ENCODE measurements at regions not wholly inside any gene's neighbourhood (a gene's known extent, or its start where the extent isn't known, plus 50 kb on each side); places are given as distances from the start of the nearest gene placed in this dataset.

DNA sequence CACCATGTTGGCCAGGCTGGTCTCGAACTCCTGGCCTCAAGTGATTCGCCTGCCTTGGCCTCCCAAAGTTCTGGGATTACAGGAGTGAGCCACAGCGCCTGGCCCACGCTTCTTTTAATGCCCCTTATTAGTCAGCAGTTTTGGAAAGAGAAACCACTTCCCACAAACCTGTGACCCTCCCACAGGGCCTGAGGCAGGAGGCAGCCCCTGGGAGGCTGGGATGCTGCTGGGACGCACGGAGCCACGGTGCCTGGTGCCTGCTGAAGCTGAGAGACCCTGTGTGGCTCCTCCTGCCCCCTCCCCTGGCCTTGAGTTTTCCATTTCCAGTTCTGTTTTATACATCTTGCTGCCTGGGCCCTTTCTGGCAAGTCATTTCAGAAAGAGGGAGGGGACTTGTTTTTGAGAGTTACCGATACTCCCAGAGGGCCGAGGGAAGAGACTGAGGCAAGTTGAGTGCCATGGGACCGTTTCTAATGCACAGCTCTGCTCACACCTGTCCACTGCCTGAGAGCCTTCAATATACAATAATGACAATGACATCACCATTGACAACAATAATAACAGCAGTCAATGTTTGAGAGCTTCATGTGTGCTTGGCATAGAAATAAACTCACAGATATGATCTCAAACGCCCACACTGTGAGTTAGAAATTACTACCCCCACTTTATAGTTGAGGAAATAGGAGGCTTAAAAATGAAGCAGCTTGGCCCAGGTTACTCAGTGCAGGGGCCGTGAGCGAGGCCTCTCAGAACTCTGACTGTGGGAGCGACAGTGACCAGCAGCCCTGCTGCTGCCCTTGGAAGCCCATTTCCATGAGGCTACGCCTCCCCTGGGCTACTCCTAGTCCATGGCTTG, 78.1 kb upstream of the YWHAQ start:
- TF ChIP-seq, protein P1, sequence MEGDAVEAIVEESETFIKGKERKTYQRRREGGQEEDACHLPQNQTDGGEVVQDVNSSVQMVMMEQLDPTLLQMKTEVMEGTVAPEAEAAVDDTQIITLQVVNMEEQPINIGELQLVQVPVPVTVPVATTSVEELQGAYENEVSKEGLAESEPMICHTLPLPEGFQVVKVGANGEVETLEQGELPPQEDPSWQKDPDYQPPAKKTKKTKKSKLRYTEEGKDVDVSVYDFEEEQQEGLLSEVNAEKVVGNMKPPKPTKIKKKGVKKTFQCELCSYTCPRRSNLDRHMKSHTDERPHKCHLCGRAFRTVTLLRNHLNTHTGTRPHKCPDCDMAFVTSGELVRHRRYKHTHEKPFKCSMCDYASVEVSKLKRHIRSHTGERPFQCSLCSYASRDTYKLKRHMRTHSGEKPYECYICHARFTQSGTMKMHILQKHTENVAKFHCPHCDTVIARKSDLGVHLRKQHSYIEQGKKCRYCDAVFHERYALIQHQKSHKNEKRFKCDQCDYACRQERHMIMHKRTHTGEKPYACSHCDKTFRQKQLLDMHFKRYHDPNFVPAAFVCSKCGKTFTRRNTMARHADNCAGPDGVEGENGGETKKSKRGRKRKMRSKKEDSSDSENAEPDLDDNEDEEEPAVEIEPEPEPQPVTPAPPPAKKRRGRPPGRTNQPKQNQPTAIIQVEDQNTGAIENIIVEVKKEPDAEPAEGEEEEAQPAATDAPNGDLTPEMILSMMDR (conservative IDR thresholded peaks at IDR 0.05), result no peak

DNA sequence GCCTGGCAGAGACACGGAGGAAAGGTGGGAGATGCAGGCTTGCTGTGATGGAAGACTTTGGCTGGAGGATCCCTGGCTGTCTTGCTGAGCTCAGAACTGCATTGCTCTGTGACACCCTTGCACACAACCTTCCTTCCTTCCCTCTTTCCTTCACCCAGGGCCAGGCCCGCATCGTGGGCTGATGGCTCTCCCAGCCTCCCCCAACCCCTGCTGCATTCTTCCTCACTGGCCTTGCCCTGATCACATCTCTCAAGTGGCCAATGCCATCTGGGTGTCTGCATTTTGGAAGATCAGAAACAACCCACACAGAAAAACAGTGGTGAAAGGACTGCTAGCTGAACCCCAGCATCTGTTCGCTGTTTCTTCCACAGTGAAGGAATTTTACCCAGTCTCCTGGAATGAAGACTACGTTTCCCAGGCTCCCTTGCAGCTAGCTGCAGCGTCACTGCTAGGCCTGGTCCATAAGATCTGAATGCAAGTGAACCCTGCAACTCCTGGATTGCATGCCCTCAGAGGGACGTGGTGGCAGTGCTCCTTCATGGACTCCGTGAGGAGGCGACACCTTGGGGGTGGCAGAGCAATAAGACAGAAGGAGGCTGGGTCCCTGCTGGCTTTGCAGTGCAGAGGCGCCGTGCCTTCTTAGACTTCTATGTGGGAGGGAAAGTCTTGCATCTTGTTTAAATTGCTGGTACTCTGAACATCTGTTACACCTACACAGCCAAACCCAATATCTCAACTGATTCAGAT, 78.9 kb upstream of the YWHAQ start:
- TF ChIP-seq, protein P1 (conservative IDR thresholded peaks at IDR 0.05), result no peak

More for the DNA sequence above, 78.1 kb upstream of the YWHAQ start:
- no peak overlapping the region for H3K27ac ChIP-seq

DNA sequence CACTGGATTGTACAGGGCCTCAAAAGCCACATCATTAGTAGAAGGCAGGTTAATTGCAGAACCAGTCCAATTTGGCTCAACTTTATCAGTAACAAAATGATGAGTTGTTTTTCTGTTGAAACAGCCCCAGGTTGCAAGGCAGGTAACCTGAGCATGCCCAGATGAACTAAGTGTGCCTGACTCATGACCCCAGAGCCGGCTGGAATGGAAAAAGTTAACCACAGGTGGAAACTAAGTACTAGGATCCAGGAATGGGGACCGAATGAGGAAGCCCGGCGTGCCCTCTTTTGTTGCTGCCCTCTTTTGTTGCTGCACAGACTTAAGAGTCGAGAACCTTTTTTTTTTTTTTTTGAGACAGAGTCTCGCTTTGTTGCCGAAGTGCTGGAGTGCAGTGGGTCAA, 79.5 kb upstream of the YWHAQ start:
- no peak overlapping the region for H3K27ac ChIP-seq
- TF ChIP-seq, protein P1 (conservative IDR thresholded peaks at IDR 0.05), result no peak

More for the DNA sequence above, 78.9 kb upstream of the YWHAQ start:
- no peak overlapping the region for H3K27ac ChIP-seq

DNA sequence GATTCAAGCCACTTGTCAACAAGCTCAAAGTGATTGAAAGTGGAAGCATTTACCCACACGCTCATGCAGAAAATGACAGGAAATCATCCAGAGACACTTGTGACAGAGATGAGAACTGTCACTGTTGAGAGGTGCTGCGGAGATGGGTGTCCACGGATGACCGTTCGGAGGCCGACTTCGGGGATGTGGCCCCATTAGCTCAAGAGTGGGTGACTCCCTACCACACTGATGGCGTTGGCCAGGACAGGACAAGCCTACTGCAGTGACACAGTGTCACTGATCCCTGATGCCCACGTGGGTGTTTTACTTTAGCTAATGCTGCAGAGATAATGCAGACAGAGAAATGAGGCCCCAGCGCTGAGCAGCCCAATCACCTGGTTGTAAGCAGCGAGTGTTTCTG, 81.5 kb upstream of the YWHAQ start:
- H3K27ac ChIP-seq, result no peak overlapping the region
- TF ChIP-seq, protein P1 (conservative IDR thresholded peaks at IDR 0.05), result no peak

DNA sequence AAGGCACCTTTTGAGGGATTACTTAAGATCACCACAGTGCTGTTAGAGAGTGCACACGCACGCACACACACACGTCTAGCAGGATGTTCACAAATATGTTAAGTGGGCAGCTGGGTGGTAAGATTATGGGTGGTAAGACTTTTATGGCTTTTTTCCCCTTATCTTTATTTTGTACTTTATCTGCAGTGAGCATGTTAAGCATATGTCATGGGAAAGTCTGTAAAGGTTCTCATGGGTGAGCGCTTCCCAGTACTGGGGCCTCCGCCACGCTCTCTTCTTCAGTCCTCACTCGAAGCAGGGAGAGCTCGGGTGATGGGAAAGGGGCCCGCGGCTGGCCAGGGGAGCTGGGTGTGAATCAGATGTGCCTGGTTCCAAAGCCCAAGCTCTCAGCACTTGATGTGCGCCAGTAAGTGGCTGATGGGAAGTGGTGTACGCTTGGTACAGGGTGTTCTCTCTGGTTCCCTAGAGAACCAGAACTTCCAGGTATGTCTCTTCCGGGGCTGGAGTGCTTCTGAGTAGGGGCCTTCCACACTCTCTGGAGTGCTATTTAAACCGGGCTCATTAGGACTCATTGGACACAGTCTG, 83.9 kb upstream of the YWHAQ start:
- TF ChIP-seq, protein P1 (conservative IDR thresholded peaks at IDR 0.05), result no peak
- no peak overlapping the region for H3K27ac ChIP-seq

DNA sequence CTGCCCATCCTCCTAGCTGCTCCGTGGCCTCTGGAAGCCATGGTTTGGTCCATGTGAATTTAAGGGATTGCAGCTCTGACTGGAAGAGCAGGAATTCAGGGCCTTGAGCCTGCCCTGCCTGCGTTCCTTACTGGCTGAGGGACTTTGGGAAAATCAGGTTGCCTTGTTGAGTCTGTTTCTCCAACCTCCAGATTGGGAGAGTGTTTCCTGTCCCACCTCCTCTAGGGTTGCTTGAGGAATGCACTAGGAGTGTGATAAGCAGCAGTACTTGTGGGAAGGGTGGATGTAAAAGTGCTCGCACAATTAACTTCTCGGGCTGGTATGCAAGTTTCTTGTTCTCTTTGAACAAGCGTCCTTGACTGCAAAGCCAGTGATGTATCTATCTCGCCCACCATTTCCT, 84.4 kb upstream of the YWHAQ start:
- TF ChIP-seq, protein P1 (conservative IDR thresholded peaks at IDR 0.05), result no peak
- no peak overlapping the region for H3K27ac ChIP-seq

DNA sequence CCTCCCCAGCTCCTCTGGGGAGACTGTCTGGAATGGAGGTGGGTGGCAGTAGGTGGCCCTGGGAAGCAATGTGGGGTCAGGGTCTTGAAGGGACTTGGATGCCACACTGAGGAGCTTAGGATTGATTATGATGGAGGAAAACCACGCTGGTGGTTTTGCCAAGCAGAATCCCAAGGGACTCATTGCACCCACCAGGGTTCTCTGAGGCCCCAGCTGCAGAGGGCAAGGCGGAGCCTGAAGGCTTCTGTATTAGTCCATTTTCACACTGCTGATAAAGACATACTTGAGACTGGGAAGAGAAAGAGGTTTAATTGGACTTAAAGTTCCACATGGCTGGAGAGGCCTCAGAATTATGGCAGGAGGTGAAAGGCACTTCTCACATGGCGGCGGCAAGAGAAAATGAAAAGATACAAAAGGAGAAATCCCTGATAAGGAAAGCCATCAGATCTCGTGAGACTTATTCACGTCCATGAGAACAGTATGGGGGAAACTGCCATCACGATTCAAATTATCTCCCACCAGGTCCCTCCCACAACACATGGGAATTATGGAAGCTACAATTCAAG, 87.2 kb upstream of the YWHAQ start:
- TF ChIP-seq, protein P1 (conservative IDR thresholded peaks at IDR 0.05), result no peak
- H3K27ac ChIP-seq, result no peak overlapping the region
